SK-N-MC (cell line): ENCODE measurements at regions not wholly inside any gene's neighbourhood (a gene's known extent, or its start where the extent isn't known, plus 50 kb on each side); places are given as distances from the start of the nearest gene placed in this dataset.

Experiments used
- EZH2 ChIP-seq: fragments of 200-600 bp; sonication (generic); IDR thresholded peaks from one replicate; pipeline ENCODE4 v1.6.1; 2017; ENCODE audit warnings: antibody characterized with exemption
- FOXP2 ChIP-seq: optimal IDR thresholded peaks from 2 replicates; pipeline ENCODE3; 2011; ENCODE audit warnings: mild to moderate bottlenecking, moderate library complexity; ENCODE audit not compliant: insufficient read depth; ENCODE audit errors: extremely low read length, control extremely low read depth
- POLR2AphosphoS5 ChIP-seq: IDR thresholded peaks from 2 replicates; pipeline ENCODE4 v1.6.1; 2012; ENCODE audit warnings: mild to moderate bottlenecking, low read depth, low read length, borderline replicate concordance

DNA sequence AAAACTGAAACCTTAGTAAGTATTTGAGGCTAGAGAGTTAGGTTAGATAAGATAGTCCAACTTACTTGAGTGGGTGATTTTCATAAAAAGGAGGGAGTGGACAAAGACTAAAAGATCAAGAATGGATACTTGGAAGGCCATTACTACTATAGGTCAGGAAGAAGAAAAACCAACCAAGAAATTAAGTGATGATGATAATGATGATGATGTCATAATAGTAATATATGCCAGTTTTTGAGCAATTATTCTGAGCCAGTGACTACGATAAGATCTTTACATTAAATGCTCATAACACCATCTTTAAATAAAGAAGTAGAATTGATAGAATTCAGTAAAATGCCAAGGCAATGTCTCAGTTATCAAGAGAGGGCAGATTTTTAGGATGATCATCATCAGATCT is 430.7 kb upstream of the ADAMTS5 start:
- TF ChIP-seq EZH2 (no peak), POLR2AphosphoS5 (no peak), FOXP2 (no peak)
